HuH-7 (cell line): ENCODE measurements at regions not wholly inside any gene's neighbourhood (a gene's known extent, or its start where the extent isn't known, plus 50 kb on each side); places are given as distances from the start of the nearest gene placed in this dataset.

Source experiments
- DNase-seq: peaks from one replicate; pipeline ENCODE4 v3.0.0; 2011; ENCODE audit warnings: low spot score

DNA sequence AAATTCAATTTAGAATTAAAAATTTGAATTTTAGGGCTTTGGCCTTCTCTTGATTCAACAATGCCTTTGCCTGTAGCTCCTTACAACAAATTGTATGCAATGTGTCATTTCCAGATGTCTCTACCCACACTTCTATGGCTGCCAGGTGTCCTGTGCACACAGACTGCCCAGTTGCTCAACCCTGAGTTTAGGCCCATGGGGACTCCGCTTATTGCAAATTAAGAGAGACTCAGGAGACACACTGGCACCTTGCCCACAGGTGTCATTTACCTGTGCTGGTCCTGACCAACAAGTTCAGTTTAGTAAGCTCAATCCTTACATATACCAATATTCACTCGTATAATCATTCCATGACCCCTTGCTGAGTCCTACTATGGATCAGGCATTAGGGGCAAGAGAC lies 236.1 kb downstream of the OMA1 start:
- DNase-seq, result no peak

DNA sequence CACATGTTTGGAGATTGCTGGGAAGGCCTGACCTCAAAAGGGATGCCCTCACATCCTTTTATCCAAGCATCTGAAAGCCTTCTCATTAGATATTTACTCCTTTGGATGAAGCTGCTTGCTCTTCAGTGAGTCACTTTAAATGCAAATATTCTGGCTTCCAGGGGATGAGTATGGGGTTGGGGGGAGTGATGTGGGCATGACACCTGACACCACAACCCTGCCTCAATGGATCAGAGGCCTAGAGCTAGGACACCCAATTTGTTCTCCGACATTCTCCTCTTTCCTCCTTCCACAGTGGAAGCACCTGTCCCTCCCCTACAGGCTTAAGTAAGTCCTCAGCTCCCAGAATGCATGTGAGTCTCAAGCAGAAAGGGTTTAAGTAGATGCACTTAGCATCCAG lies 238.3 kb downstream of the OMA1 start:
- no peak for DNase-seq

DNA sequence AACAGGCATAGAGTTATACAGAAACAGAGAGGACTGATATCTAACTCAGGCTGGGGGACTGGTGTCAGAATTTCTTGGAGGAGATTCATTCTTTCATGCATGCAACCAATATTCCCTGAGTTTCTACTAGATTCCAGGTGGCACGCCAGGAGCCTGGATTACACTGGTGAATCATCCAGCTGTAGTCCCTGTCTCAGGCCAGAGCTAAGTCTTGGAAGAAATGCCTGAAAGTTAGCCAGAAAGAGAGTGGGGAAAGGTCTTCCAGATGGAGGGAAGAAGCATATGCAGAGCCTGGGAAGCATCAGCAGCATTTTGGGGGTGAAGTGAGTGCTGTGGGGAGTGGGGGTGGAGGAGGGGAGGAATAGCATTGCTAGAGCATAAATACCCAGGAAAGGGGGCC lies 239.1 kb downstream of the OMA1 start:
- no peak for DNase-seq

DNA sequence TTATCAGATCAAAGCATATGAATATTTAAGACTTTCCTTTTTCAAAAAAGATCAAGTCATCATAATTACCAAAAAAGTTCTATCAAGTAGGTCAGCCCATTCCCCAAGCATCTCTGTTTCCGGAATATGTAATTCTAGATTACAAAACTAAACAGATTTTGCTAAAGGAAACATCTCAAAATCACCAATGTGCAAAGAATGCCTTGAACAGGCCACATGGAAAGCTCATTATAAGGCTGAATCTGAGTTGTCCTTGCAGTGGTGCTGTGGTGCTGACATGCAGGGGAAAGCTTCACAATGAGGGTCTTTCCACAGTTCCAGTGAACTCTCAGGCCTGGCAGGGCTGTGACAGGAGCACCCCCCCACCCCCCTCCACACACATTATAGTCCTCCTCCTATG lies 240.9 kb downstream of the OMA1 start:
- no peak for DNase-seq

GRCh38 chr1:58304346-58304975 lies 242.1 kb downstream of the OMA1 start:
- DNase-seq, result no peak

DNA sequence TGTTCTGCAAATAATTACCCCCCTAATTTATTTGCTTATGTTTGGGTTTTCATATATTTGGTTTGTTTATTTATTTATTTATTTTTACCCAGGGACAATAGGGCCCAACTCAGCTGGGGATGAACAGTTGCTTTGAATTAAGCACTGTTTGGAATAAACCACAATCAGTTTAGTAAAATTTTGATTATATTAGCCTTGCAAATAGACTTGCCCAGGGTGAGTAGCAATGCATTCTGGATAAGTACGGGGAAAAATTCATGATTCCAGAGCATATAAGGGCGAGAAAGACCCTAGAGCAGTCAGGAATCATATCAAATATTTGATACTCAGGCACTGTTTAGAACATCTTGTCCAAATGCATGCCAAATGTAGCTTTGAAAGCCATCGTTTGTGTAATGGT lies 242.7 kb downstream of the OMA1 start:
- DNase-seq, result no peak

GRCh38 chr1:58293388-58293787 lies 253.1 kb downstream of the OMA1 start:
- no peak for DNase-seq

DNA sequence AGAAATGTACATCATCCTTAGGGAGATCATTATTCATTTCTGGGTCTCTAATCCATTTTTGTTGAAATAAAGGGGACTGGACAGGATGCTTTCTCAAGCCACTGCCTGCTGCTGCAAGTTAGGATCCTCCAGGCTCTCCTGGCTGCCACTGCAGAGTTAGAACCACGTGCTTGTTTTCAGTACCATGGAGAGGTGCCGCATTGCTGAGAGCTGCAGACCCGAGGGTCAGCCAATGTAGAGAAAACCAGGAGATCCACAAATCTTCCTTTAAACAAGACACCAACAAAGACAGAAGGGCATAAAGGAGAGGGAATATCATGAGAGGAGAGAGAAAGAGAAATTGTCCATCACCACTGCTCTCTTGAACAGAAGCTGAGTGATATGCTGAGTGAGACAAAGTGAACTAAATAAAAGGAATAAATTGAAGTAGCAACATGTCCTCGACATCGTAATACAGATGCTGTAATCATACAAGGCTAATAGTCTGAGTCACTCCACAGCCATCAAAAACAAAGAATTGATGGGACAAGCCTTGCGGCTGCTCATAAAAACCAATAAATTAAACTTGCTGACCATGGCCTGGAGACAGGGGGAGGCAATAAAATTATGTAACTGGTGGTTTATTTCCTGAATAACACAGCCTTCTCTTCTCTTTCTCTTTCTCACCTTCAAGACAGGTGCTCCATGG lies 255.7 kb downstream of the OMA1 start:
- peak; percentile 26 for DNase-seq

GRCh38 chr1:58288624-58289142 lies 257.8 kb downstream of the OMA1 start:
- no peak for DNase-seq

GRCh38 chr1:58287894-58288623 lies 258.5 kb downstream of the OMA1 start:
- DNase-seq, result no peak

DNA sequence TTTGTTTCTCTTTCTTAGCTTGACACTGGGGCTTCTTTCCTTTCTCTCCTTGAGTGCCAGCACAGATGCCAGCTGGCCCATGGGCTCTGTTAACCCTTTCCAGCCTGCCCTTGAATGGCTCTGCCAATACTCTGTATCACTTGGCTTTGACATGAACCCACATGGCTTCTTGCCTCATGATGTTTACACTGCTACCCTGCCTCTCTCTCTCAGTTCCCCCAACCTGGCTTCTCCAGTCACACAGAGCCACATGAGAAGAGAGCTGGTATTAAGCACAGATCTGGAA lies 262.4 kb downstream of the OMA1 start:
- no peak for DNase-seq

DNA sequence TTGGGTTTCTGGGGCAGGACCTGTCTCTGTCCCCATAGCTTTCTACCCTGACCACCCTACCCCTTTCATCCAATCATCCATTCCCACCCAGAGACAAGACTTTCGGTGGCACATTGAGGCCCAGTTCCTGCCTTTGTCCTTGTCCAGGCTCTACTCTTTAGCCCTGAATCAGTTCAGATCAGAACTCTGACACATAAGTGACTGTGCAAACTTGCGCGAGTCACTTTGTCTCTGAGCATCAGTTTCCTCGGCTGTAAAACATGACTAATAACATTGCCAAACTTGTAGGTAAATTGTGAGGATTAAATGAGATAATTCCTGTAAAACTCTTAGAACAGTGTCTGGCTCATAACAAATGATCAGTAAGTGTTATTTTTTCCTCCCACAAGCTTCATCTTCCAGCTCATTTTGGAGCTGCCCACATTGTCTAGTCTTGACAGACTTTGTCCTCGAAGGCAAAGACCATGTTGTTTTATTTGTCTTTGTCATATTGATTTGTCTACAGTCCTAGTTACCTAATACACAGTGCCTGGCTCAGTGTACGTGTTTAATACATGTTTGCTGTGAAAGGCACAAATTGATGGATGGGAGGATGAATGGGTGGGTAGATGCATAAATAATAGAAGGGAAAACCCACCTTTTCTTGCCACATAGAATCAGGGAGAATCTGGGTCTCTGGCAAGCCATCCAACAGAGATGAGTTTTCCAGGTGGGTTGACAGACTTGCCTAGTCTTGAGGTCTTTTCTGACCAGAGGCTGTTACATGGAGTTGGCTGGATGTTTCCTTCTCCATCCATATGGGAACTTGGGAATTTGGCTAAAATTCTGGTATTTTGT lies 262.9 kb downstream of the OMA1 start:
- no peak for DNase-seq

- DNase-seq, result no peak
Measured at GRCh38 chr1:58282623-58283387, 263.7 kb downstream of the OMA1 start.

- no peak for DNase-seq
Measured at GRCh38 chr1:58266242-58266641, 280.3 kb downstream of the OMA1 start.

GRCh38 chr1:58264462-58264861 lies 282.1 kb downstream of the OMA1 start:
- DNase-seq, result no peak

- DNase-seq, result no peak
Measured at GRCh38 chr1:58262702-58263101, 283.8 kb downstream of the OMA1 start.

- DNase-seq, result no peak
Measured at GRCh38 chr1:58258082-58258481, 288.4 kb downstream of the OMA1 start.

DNA sequence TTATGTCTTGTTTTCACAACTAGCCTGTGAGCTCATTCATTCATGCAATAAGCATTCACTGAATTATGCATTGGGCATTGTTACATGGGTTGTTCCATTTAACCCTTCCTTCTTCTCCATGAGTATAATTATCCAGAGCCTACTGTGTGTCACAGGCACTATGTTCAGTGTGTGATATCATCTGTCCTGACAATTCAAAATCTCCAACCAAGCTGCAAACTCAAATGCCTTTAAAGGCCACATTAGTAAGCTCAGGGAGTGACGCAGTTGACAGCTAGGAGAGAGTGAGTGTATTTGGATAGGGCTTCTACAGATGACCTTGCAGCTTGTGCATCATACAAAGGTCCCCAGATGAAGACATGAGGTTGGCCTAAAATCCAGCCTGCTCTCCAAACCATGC lies 289.5 kb downstream of the OMA1 start:
- no peak for DNase-seq

GRCh38 chr1:58256546-58256945 lies 290.0 kb downstream of the OMA1 start:
- DNase-seq, result no peak

DNA sequence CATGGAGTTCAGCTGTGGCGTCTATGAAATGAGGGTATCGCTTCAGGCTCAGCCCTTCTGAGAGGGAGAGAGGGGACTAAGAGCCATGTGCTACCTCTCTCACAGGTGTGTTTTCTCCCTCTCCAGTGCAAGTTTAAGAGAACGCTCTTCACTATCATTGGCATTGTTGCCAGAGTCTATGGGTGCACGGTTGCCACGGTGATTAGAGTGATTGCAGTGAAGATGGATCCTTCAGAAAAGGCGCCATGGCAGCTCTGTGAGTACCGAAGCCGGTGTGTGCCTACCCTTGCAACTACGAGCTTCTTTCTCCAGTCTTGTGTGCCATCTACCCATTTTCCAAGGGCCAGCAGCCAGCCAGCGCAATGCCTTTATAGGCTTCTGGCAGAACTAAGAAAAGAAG lies 290.5 kb downstream of the OMA1 start:
- no peak for DNase-seq

DNA sequence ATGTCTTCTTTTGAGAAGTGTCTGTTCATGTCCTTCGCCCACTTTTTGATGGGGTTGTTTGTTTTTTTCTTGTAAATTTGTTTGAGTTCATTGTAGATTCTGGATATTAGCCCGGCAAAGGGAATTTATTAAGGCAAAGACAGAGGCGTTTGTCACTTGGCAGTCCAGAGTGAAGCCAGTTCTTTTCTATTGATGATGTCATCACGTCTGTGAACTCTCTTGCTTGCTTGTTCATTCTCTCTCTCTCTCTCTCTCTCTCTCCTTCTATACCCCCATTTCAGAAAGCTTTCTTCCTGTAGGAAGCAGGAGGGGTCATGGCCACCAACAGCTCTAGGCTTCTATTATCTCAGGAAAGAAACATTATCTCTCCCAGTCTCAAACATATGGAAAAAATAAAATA lies 291.3 kb downstream of the OMA1 start:
- DNase-seq, result no peak
